ENCODE measurements at regions not wholly inside any gene's neighbourhood (a gene's known extent, or its start where the extent isn't known, plus 50 kb on each side); places are given as distances from the start of the nearest gene placed in this dataset.

DNA sequence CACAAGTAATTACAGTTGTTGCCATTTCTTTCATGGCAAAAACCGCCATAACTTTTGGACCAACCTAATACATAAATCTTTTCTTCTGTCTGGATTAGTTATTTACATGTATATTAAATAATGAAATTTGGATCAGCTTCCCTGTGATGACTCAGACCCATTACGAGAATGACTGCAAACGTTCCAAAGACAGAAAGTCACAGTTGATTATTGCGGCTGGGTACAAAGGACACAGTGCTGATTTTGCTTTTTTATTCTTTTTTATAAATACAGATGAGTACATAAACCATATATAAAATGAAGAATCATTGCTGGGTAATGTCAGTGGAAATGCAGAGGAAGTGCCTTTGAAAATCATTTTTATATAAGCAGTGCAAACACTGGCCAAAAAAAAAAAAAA lies 126.2 kb downstream of the TWIST2 start:
- TF ChIP-seq, protein P1, sequence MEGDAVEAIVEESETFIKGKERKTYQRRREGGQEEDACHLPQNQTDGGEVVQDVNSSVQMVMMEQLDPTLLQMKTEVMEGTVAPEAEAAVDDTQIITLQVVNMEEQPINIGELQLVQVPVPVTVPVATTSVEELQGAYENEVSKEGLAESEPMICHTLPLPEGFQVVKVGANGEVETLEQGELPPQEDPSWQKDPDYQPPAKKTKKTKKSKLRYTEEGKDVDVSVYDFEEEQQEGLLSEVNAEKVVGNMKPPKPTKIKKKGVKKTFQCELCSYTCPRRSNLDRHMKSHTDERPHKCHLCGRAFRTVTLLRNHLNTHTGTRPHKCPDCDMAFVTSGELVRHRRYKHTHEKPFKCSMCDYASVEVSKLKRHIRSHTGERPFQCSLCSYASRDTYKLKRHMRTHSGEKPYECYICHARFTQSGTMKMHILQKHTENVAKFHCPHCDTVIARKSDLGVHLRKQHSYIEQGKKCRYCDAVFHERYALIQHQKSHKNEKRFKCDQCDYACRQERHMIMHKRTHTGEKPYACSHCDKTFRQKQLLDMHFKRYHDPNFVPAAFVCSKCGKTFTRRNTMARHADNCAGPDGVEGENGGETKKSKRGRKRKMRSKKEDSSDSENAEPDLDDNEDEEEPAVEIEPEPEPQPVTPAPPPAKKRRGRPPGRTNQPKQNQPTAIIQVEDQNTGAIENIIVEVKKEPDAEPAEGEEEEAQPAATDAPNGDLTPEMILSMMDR (IDR thresholded peaks at IDR 0.05) = no peak
- no peak for TF ChIP-seq POLR2A (IDR thresholded peaks at IDR 0.05)
